ENCODE measurements at regions not wholly inside any gene's neighbourhood (a gene's known extent, or its start where the extent isn't known, plus 50 kb on each side); places are given as distances from the start of the nearest gene placed in this dataset.
"Not testable (repeated sequence)": the region's sequence is repeated elsewhere in the genome, so short reads cannot be mapped to it uniquely, and the experiment has no call there.

DNA sequence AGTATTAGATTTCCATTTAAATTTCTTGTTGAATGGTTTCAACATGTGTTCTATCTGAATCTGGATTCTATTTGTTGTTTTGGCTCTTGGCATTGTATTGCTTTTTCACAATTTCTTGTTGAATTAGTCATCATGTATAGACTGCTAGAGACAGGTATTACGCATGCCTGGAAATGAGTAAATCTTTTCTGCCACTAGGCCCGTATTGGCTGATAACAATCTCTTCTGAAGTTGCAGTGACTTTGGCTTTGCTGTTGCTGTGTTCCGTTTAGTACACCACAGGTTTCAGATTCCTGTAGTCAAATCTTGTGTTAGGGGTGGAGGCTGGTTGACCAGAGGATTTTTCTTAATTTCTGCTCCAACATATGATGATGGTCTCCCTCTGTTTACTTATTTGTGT is 1339.4 kb downstream of the GRIK2 start:
- WGBS, 2 experiments (ENCODE audit: extremely low coverage in 1 of 2, insufficient coverage in 1 of 2, insufficient read length in 1 of 2, insufficient replicate concordance in 2 of 2, low coverage in 1 of 2, low lambda C conversion rate in 2 of 2, missing lambda C conversion rate in 1 of 2): 91% methylated on average over 3 of the region's 3 CpGs; no CpG with 5 or more reads in 1 of the 2 experiments
- H2BK12ac ChIP-seq (ENCODE audit: low read depth, low read length): no peak overlapping the region
- H3K79me1 ChIP-seq (ENCODE audit: low read depth, low read length): no peaks in the 10 kb centered on the region
- H3K79me2 ChIP-seq (ENCODE audit: control insufficient read depth in 1 of 2, insufficient read depth in 2 of 2, low read length in 2 of 2): no peaks in the 10 kb centered on the region
- CTCF ChIA-PET (ENCODE audit: partially characterized antibody): no interaction called here
- DNase-seq (ENCODE audit: low read depth in 1 of 2, low spot score in 2 of 2): no peak
- H2AK5ac ChIP-seq (ENCODE audit: low read depth, low read length): no peak overlapping the region
- no peak overlapping the region for H3K18ac ChIP-seq (ENCODE audit: extremely low read depth, low read length)
- H3K27me3 ChIP-seq (replicated peaks in 1 of 4; ENCODE audit: control insufficient read depth in 3 of 4, extremely low read depth in 1 of 4, insufficient read depth in 3 of 4, low read length in 3 of 4): no peaks in the 10 kb centered on the region
- H2BK15ac ChIP-seq (ENCODE audit: low read length): no peak overlapping the region
- no peak overlapping the region for H4K91ac ChIP-seq (replicated peaks; ENCODE audit: insufficient read length, low read length)
- FAIRE-seq: no peak
- H3K4ac ChIP-seq (replicated peaks; ENCODE audit: insufficient read length, low read depth, low read length): no peak overlapping the region
- no peak overlapping the region for H3K14ac ChIP-seq (ENCODE audit: insufficient read length)
- no peak overlapping the region; the same call in 1 of the 2 replicates for H2AFZ ChIP-seq (ENCODE audit: low read length)
- H3K36me3 ChIP-seq (ENCODE audit: control insufficient read depth in 2 of 4, insufficient read depth in 4 of 4, low read length in 3 of 4): no peaks in the 10 kb centered on the region
- H4K20me1 ChIP-seq (replicated peaks in 1 of 2; ENCODE audit: control insufficient read depth in 1 of 2, insufficient read depth in 2 of 2, low read length in 2 of 2): no peaks in the 10 kb centered on the region
- H3K23ac ChIP-seq (ENCODE audit: insufficient read length): no peak overlapping the region
- no peaks in the 10 kb centered on the region for H3K23me2 ChIP-seq (ENCODE audit: low read depth, low read length)
- no peak overlapping the region for H3K9ac ChIP-seq (replicated peaks in 1 of 4; ENCODE audit: extremely low read depth in 1 of 4, low read depth in 3 of 4, low read length in 3 of 4)
- no peak overlapping the region for H2BK20ac ChIP-seq (ENCODE audit: low read length)
- TF ChIP-seq POLR2AphosphoS5 (IDR thresholded peaks at IDR 0.05; ENCODE audit: low read depth, low read length) (no peak), HDAC2 (IDR thresholded peaks at IDR 0.05; ENCODE audit: borderline replicate concordance in 1 of 2, low read depth in 2 of 2, low read length in 2 of 2) (no peak)
- H3K4me2 ChIP-seq (ENCODE audit: insufficient read depth in 1 of 2, low read depth in 2 of 2, low read length in 2 of 2): no peak overlapping the region
- H3K27ac ChIP-seq (ENCODE audit: low read depth, low read length): no peak overlapping the region
- H3K9me3 ChIP-seq (ENCODE audit: insufficient read depth in 2 of 2, low read depth in 1 of 2, low read length in 1 of 2): no peaks in the 10 kb centered on the region
- H2BK120ac ChIP-seq (replicated peaks; ENCODE audit: low read depth, low read length): no peak overlapping the region
- H3K4me1 ChIP-seq (replicated peaks in 1 of 4; ENCODE audit: control insufficient read depth in 3 of 4, insufficient read depth in 4 of 4, low read length in 3 of 4): no peaks in the 10 kb centered on the region
- H4K8ac ChIP-seq (ENCODE audit: extremely low read depth, insufficient read depth, low read length): no peak overlapping the region
- POLR2A ChIA-PET (ENCODE audit: partially characterized antibody): no interaction called here
- no peak overlapping the region for H3K56ac ChIP-seq (replicated peaks; ENCODE audit: insufficient read length, low read depth, low read length)
- no peak overlapping the region for H3K4me3 ChIP-seq (ENCODE audit: extremely low read depth in 1 of 4, insufficient read depth in 2 of 4, low read depth in 3 of 4, low read length in 4 of 4)
- H2BK5ac ChIP-seq (ENCODE audit: low read depth, low read length): no peak overlapping the region
- no peak overlapping the region for H4K5ac ChIP-seq (ENCODE audit: insufficient read length, low read depth, low read length)

DNA sequence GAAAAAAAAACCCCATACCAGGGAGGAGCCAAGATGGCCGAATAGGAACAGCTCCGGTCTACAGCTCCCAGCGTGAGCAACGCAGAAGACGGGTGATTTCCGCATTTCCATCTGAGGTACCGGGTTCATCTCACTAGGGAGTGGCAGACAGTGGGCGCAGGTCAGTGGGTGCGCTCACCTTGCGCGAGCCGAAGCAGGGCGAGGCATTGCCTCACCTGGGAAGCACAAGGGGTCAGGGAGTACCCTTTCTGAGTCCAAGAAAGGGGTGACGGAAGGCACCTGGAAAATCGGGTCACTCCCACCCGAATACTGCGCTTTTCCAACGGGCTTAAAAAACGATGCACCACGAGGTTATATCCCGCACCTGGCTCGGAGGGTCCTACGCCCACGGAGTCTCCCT is 1328.6 kb downstream of the GRIK2 start:
- H3K23ac ChIP-seq (ENCODE audit: insufficient read length); H3K4me3 ChIP-seq (ENCODE audit: extremely low read depth in 1 of 4, insufficient read depth in 2 of 4, low read depth in 3 of 4, low read length in 4 of 4); H3K79me2 ChIP-seq (ENCODE audit: control insufficient read depth in 1 of 2, insufficient read depth in 2 of 2, low read length in 2 of 2); POLR2A ChIA-PET (ENCODE audit: partially characterized antibody); FAIRE-seq; H3K23me2 ChIP-seq (ENCODE audit: low read depth, low read length); H4K5ac ChIP-seq (ENCODE audit: insufficient read length, low read depth, low read length); CTCF ChIA-PET (ENCODE audit: partially characterized antibody); H3K79me1 ChIP-seq (ENCODE audit: low read depth, low read length); H4K20me1 ChIP-seq (replicated peaks in 1 of 2; ENCODE audit: control insufficient read depth in 1 of 2, insufficient read depth in 2 of 2, low read length in 2 of 2); H4K91ac ChIP-seq (replicated peaks; ENCODE audit: insufficient read length, low read length); H2AK5ac ChIP-seq (ENCODE audit: low read depth, low read length); H3K4me2 ChIP-seq (ENCODE audit: insufficient read depth in 1 of 2, low read depth in 2 of 2, low read length in 2 of 2); H3K56ac ChIP-seq (replicated peaks; ENCODE audit: insufficient read length, low read depth, low read length); H3K4ac ChIP-seq (replicated peaks; ENCODE audit: insufficient read length, low read depth, low read length); H2BK120ac ChIP-seq (replicated peaks; ENCODE audit: low read depth, low read length); H3K14ac ChIP-seq (ENCODE audit: insufficient read length); H2BK5ac ChIP-seq (ENCODE audit: low read depth, low read length); H3K36me3 ChIP-seq (ENCODE audit: control insufficient read depth in 2 of 4, insufficient read depth in 4 of 4, low read length in 3 of 4); H3K27ac ChIP-seq (ENCODE audit: low read depth, low read length); H3K4me1 ChIP-seq (replicated peaks in 1 of 4; ENCODE audit: control insufficient read depth in 3 of 4, insufficient read depth in 4 of 4, low read length in 3 of 4); H2BK12ac ChIP-seq (ENCODE audit: low read depth, low read length); H3K9me3 ChIP-seq (ENCODE audit: insufficient read depth in 2 of 2, low read depth in 1 of 2, low read length in 1 of 2); H4K8ac ChIP-seq (ENCODE audit: extremely low read depth, insufficient read depth, low read length); H2BK15ac ChIP-seq (ENCODE audit: low read length); H3K27me3 ChIP-seq (replicated peaks in 1 of 4; ENCODE audit: control insufficient read depth in 3 of 4, extremely low read depth in 1 of 4, insufficient read depth in 3 of 4, low read length in 3 of 4); H2AFZ ChIP-seq (ENCODE audit: low read length); H3K9ac ChIP-seq (replicated peaks in 1 of 4; ENCODE audit: extremely low read depth in 1 of 4, low read depth in 3 of 4, low read length in 3 of 4); H3K18ac ChIP-seq (ENCODE audit: extremely low read depth, low read length); DNase-seq (ENCODE audit: low read depth in 1 of 2, low spot score in 2 of 2); H2BK20ac ChIP-seq (ENCODE audit: low read length): not testable (repeated sequence)
- 96% methylated on average over 21 of the region's 24 CpGs; no CpG with 5 or more reads in 1 of the 2 experiments for WGBS, 2 experiments (ENCODE audit: extremely low coverage in 1 of 2, insufficient coverage in 1 of 2, insufficient read length in 1 of 2, insufficient replicate concordance in 2 of 2, low coverage in 1 of 2, low lambda C conversion rate in 2 of 2, missing lambda C conversion rate in 1 of 2)

Data from H1 (cell line).